ENCODE measurements at regions not wholly inside any gene's neighbourhood (a gene's known extent, or its start where the extent isn't known, plus 50 kb on each side); places are given as distances from the start of the nearest gene placed in this dataset.

DNA sequence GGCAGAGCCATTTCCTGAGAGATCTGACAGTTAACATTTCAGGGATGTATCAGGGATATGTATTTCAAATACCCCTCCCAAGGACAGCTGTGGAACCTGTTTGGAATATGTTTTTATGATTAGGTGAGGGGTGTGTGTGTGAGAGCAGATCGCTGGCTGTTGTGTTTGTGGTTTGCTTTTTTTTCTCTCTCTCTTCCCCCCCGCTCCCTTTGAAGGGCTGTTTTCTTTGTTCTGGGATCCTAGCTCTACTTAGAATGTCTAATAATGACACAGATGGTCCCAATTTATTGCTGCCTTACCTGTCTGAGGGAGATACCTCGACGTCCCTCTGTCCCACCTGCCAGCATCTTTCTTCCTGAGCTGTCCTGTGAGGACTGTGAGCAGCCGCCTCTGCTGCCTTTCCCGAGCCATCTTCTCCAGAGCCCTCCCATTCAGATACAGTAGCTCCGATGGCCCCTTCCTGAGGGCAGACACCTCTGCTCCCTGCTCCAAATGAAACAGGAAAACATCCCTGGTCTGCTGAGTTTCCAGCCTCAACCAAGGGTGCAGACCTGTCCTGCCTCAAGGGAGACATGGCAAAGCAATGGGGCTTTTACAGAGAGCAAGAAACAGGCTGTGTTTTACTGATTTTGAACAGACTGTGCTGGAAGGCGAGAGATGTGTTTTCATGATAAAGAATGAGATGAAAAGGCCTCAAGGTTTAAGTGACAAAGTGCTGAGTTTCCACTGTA is 138.0 kb upstream of the TNR start:
- Histone ChIP-seq H3K27me3 (ENCODE audit: control insufficient read depth in 3 of 3, insufficient read depth in 3 of 3, low read length in 2 of 3) (no peaks in the 10 kb centered on the region), H3K9ac (ENCODE audit: insufficient read depth in 1 of 2, low read length in 2 of 2) (no peak overlapping the region), H3K9me3 (ENCODE audit: control insufficient read depth in 4 of 4, insufficient read depth in 3 of 4, low read length in 3 of 4) (peaks cover 0 to under 1% (median 0%) of the 10 kb centered on the region in 4 donors), H3K4me1 (ENCODE audit: control insufficient read depth in 5 of 5, insufficient read depth in 5 of 5, low read length in 5 of 5) (peaks cover 0 to 27% (median 0%) of the 10 kb centered on the region in 5 donors), H3K4me3 (no peak overlapping the region), H3K27ac (ENCODE audit: low read depth in 1 of 2, low read length in 1 of 2) (no peak overlapping the region), H3K36me3 (ENCODE audit: control insufficient read depth in 4 of 4, insufficient read depth in 4 of 4, low read length in 4 of 4) (no peaks in the 10 kb centered on the region)
- TF ChIP-seq, protein P1, sequence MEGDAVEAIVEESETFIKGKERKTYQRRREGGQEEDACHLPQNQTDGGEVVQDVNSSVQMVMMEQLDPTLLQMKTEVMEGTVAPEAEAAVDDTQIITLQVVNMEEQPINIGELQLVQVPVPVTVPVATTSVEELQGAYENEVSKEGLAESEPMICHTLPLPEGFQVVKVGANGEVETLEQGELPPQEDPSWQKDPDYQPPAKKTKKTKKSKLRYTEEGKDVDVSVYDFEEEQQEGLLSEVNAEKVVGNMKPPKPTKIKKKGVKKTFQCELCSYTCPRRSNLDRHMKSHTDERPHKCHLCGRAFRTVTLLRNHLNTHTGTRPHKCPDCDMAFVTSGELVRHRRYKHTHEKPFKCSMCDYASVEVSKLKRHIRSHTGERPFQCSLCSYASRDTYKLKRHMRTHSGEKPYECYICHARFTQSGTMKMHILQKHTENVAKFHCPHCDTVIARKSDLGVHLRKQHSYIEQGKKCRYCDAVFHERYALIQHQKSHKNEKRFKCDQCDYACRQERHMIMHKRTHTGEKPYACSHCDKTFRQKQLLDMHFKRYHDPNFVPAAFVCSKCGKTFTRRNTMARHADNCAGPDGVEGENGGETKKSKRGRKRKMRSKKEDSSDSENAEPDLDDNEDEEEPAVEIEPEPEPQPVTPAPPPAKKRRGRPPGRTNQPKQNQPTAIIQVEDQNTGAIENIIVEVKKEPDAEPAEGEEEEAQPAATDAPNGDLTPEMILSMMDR (IDR thresholded peaks at IDR 0.05; ENCODE audit: control extremely low read depth, extremely low read depth): no peak
- 58 to 64% methylated on average over 8 of the region's 8 CpGs for WGBS, 2 donors
- DNase-seq (peak in 1 of 3 donors; percentile 18), ATAC-seq (ENCODE audit: insufficient read depth, low FRiP score) (no peak)

DNA sequence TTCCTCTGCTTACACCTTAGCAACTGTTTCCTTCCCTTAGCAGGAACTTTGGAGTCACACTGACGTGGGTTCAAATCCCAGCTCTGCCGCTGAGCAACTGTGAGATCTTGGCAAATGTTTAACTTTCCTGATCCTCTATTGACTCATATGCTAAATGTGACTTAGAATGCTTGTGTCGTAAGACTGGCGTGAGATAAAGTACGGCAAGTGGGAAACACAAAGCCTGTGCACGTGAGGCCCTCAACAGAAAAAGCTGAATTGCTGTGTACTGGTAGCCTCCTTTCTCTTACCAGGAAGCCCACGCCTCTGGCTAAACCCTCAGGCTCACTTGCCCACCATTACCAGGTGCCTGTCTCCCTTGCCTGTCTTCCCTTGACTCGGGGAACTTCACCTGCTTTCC is 135.4 kb upstream of the TNR start:
- H3K4me3 ChIP-seq: no peak overlapping the region
- 81 to 85% methylated on average over 8 of the region's 8 CpGs for WGBS, 2 donors
- H3K9me3 ChIP-seq (ENCODE audit: control insufficient read depth in 4 of 4, insufficient read depth in 3 of 4, low read length in 3 of 4): peaks cover 0 to 3% (median 0%) of the 10 kb centered on the region in 4 donors
- H3K9ac ChIP-seq (ENCODE audit: insufficient read depth in 1 of 2, low read length in 2 of 2): no peak overlapping the region
- H3K27me3 ChIP-seq (ENCODE audit: control insufficient read depth in 3 of 3, insufficient read depth in 3 of 3, low read length in 2 of 3): no peaks in the 10 kb centered on the region
- no peak for DNase-seq
- H3K4me1 ChIP-seq (ENCODE audit: control insufficient read depth in 5 of 5, insufficient read depth in 5 of 5, low read length in 5 of 5): peaks cover 0 to 34% (median 0%) of the 10 kb centered on the region in 5 donors
- no peaks in the 10 kb centered on the region for H3K36me3 ChIP-seq (ENCODE audit: control insufficient read depth in 4 of 4, insufficient read depth in 4 of 4, low read length in 4 of 4)
- ATAC-seq (ENCODE audit: insufficient read depth, low FRiP score): no peak
- no peak overlapping the region for H3K27ac ChIP-seq (ENCODE audit: low read depth in 1 of 2, low read length in 1 of 2)
- TF ChIP-seq, protein P1 (IDR thresholded peaks at IDR 0.05; ENCODE audit: control extremely low read depth, extremely low read depth): no peak

DNA sequence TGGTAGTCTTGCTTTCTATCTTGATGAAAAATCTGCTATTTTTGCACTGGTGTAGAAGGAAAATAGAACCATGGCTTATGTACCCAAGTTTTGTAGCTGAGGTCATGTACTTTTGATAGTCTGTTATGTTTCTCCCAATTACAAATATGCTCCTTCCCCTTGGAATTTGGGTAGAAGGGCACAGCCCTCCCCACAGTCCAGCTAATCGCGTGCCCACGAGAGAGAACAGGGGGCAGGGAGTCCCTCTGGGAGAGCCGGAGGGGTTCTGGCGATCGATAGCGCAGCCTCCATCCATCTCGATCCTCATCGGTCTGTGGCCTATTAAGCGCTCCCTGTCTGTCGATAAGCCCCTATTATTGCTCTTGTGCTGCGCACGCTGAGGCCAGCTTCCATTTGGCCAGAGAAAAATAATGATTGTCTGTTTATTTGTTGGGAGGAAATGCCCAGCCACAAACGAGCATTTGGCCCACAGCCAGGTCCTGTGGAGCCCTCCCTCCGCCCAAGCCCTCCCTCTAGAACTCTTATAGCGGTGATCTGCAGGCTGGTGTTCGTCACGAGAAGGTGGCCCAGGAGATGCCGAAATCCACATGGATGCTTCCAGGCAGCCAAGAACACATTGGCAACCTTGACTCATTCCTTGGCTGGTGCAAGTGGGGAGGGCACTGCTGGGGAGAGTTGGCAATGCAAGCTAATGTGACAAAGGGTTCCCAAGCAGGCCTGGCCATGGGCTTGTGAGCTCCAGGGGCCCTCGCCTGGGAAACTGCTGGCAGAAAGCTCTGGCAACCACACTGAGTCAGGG is 134.7 kb upstream of the TNR start:
- no peaks in the 10 kb centered on the region for H3K27me3 ChIP-seq (ENCODE audit: control insufficient read depth in 3 of 3, insufficient read depth in 3 of 3, low read length in 2 of 3)
- peaks cover 0 to 41% (median 2%) of the 10 kb centered on the region in 5 donors for H3K4me1 ChIP-seq (ENCODE audit: control insufficient read depth in 5 of 5, insufficient read depth in 5 of 5, low read length in 5 of 5)
- DNase-seq (peak; percentile 43 to 51 (median 45)), ATAC-seq (ENCODE audit: insufficient read depth, low FRiP score) (no peak)
- peaks cover 0 to 3% (median 0%) of the 10 kb centered on the region in 4 donors for H3K9me3 ChIP-seq (ENCODE audit: control insufficient read depth in 4 of 4, insufficient read depth in 3 of 4, low read length in 3 of 4)
- 86 to 89% methylated on average over 20 of the region's 20 CpGs for WGBS, 2 donors
- no peaks in the 10 kb centered on the region for H3K36me3 ChIP-seq (ENCODE audit: control insufficient read depth in 4 of 4, insufficient read depth in 4 of 4, low read length in 4 of 4)
- H3K9ac ChIP-seq (ENCODE audit: insufficient read depth in 1 of 2, low read length in 2 of 2): no peak overlapping the region
- TF ChIP-seq, protein P1 (IDR thresholded peaks at IDR 0.05; ENCODE audit: control extremely low read depth, extremely low read depth): no peak
- no peak overlapping the region for H3K4me3 ChIP-seq
- H3K27ac ChIP-seq (ENCODE audit: low read depth in 1 of 2, low read length in 1 of 2): no peak overlapping the region

Measured in lung (tissue), 11 donors.